Islet of Langerhans (tissue), 1 donor: ENCODE measurements at regions not wholly inside any gene's neighbourhood (a gene's known extent, or its start where the extent isn't known, plus 50 kb on each side); places are given as distances from the start of the nearest gene placed in this dataset.

Source experiments
- FAIRE-seq: peaks from one replicate; lab custom pipeline; 2011; peaks lifted over from hg19 to GRCh38; lab: Jason Lieb, UNC

DNA sequence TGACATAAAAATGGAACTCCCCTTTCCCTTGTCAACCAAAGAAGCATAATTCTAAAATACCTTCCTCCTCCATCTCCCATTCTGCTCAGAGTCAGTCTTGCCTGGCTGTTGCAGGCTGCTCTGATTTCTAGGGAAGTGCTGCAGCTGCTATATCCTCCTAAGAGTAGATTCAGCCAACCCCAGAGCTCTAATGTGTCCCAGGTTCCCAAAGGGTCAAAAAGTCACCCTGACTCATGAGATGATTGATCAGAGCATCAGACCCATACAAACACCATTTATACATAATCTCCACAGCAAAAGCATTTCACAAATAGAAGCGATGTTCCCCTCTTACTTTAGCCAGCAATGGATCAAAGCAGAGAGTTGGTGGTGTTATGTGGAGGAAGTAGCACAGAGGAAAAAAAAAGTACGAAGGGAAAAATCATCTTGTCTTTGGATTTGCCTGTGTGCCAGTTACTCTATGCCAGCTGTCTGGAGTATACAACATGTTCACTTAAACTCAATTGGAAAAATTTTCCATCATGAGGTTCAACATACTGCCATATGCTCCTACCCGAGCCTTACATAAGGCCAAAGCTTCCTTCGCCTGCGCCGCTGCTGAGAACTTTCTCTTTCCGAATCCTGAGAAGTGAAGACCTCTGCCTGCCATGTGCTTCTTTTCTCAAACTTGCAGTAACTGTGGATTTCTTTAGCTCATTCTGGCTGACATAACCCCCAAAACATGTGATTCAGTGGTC, 258.0 kb downstream of the TLE4 start:
- FAIRE-seq = no peak

DNA sequence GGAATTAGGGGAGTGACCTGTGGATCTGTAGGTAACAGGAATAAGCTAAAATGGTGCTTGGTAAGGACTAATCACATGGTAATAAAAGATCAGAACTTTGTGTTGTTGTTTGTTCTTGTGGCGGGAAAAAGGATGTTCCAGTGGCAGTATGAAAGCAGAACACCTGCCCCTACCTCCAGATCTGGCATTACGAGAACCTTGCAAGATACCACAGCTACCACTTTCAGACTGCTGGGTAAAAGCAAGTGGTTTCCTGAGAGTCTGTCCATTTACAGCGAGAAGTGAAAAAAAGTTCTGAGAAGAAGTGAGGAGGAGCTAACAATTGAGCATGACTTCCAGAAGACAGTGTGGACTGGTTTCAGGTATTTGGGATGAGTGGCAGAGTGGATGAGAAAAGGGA, 252.5 kb downstream of the TLE4 start:
- no peak for FAIRE-seq

DNA sequence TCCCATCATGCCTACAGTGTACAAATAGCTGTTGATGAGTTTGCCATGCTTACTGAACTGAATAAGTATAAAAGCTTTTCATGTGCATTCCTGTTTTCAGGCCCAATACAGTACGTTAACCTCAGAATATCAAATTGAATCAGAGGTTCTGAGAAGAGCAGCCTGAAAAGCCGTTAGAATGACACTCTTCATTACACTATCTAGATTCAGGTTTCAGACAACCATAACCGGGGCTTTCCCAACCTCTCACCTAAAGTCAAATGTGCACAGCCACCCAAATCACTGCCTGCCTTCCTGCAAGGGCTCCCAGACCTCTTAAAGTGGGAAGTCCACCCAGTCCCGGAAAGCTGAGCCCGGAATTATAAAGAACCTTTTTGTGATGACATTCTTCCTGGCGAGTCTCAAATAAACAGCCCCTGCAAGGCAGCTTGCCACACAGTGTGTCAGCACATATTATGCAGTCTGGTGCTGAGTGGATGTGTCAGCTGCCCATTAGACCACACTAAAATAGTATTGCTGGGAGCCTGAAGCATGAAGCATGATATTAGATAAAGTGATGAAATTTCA, 245.8 kb downstream of the TLE4 start:
- FAIRE-seq = no peak

DNA sequence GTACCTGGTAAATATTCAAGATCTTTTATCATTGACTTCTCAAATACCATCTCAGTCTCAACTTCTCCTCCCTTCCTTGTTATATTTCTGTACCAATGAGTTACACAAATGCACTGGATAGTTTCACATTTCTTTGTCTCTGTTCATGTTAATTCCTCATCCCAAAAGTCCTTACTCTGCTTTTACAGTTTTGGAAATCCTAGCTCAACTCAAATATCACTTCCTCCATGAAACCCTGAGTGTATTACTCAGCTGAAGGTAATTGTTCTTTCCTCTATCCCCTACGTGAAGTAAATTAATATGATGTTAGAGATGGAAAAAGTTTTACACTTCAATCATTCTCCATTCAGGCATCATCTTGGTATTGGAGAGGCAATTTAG, 241.5 kb downstream of the TLE4 start:
- FAIRE-seq = no peak

DNA sequence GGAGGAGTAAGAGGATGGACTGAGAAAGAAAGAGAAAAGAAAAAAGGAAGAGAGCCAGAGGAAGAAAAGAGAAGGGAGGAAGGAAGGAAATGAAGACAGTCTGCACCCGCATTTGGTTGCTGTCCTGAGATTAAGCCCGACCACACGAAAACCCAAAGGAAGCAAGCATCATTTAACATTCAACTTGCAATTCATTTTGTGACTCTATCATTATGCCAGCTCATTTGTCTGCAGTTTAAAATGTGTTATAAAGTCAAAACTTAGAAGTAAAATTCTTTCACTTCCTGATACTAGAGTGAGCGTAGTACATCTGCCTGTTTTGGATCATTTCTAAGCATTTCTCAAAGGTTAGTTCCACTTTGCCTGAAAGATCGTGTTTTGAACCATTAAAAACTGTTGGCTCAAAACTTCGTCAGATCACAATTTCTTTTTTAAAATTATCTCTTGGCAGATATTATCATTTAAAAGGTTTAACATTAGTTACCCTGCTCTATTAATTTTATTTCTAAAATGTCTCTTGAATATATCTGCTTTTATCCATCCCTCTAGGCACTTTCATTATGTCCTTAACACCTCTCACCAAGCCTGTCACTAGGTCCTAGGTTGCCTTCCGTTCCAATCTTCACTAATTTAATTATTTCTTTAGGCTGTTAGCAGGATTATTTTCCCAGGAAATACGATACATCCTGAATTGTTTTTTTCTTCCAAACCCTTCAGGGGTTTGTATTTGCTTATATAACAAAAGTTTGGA, 240.9 kb downstream of the TLE4 start:
- no peak for FAIRE-seq

DNA sequence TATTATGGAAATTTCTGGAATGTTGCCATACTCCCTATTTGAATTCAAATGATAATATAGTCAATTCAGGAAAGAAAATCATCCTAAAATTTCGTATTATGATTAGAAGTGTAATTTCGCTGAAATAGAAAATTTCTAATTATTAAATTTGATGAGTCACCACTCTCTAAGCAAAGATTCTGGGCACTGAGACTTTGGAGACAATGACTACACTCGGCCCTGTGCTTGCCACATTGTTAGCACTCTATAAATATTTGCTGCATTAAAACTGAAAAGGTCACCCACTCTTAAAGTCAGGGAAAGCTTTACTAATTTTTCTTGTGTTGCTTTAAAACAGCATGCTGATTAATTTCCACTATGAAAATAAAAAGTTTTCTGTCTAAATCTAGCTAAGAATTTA, 240.3 kb downstream of the TLE4 start:
- FAIRE-seq = no peak

DNA sequence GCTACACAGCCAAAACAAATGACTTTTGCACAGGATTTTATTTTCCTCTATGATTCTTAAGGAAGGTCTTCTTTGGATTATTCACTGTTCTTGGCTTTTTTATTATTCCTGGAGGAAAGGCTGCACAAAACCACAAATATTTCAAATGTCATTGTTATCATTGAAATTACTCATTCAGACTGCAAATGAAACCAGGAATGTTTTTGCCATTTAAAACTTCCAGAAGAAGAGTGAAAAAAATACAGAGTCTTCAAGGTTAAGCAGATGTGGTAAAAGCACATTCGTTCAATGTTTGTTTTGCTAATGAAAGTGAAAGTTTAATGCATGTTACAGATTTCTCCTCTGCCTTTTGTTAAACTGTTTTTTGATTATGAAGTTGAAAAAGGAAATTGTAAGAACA, 238.2 kb downstream of the TLE4 start:
- FAIRE-seq = no peak

DNA sequence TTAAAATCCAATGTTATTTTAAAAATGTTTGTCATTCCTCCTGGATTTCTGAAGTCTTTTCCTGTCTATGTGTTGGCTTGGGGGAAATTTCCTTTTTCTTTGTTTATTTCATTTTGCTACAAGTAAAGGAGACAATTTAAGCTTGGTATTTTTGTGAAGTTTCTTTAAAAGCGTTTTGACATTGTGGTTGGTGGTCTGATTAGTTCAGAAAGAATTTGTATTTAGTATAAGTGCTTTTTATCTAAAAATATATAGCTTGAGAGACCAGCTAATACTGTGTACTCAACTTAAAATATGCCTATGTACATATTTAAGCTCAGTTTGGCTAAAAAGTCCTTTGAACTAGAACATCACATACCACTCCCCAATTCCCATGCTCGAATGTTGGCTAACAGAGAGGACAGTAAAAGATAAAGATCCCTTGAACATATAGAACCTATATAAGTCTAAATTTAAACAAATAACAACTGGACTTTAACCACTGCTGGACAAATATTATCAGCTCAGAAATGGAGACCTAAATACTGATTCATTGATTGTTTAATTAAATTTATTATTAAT, 237.6 kb downstream of the TLE4 start:
- FAIRE-seq = no peak

DNA sequence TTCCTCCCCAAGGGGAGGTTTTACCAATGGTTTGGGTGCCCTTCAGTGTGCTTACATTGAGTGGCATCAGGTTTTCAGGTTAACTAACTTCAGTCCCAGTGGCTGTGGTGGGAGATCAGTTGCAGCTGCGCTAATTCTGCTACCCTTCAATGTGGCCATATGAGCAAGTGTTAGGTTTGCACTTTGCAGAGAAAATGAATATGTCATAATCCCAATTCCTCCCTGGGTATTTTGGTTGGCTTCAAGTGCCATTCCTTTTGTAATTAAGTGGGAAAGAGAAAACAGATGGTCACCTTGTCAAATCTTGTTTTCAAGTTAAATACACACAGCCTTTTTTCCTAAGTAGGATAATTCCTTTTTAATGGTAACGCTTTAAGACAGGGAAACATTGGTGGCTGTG, 236.2 kb downstream of the TLE4 start:
- FAIRE-seq = no peak

DNA sequence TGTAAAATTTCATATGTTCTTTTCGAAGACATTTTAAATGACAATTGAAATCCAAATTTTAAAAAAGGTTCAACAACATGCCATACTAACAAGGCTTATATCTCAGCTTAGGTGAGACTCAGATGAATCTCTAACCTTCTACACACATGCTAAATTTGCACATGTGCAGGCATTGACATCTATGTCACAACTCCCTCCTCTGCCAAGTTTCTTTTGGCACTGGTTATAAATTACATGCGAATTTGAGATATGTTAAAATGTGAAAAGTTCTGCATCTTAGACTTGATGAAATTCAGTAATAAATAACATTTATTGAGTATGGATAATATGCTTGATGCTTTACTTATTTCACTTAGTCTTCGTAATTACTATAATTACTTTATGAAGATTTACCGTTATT, 234.3 kb downstream of the TLE4 start:
- no peak for FAIRE-seq

DNA sequence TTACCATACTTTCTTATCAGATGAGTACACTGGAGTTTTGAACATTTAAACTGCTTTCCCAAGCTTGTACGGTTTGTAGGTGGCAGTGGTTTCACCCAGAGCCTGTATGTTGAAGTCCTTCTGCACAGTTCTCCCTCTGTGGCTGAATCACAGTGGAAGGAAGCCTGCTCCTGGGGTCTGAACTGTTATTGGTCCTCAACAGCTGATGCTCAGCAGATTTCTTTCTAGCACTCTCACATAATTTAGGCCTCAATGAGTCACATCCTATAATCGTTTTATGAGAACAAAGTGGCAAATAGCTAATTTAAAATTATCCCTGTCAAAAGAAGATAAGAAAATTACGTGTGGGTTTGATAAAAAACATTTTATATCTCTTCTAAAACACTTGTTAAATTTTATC, 229.7 kb downstream of the TLE4 start:
- FAIRE-seq = no peak

DNA sequence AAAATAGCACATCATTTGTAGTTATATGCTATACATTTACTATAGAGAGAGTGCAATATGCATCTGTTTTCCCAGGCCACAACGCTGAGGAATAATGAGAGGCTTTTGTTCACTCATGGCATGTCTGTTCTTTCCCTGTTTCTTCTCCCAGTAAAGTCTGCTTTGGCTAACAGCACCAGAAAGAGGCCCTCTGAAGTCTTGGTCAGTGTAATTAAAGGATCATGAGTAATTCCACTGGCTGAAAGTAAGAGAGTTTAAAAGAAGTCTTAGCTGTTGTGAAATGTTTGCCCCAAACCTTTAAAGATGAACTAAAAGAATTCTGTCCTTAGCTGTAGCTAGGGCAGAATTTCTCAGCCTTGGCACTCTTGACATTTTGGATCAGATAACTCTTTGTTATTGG, 228.8 kb downstream of the TLE4 start:
- no peak for FAIRE-seq

DNA sequence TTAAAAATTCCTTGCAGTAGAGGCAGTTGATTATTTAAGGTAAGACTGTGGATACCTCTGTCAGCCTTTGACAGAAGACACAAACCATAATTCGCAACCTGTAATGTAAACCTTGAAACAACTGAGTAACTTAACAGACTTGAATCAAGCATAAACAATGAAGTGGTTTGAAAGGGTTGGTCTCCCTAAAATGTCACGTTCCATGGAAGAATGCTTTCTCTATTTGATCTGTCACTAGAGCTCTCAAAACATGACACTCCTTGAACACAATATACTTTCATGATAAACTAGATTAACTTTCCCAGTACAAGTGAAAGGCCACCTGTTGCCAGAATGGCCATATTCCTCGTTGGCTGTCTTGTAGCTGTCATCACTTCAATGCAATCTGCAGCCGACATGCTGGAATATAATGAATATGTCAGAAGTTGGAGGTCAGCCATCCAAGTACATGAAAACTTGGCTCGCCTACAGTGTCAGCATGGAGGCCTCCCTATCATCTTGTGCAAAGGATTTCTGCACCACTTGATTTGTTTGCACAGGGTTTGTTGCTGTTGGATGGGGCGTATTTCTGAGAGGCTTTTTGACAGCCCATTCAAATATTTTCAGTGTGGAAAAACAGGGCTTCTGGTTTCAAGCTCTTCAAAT, 228.0 kb downstream of the TLE4 start:
- no peak for FAIRE-seq

DNA sequence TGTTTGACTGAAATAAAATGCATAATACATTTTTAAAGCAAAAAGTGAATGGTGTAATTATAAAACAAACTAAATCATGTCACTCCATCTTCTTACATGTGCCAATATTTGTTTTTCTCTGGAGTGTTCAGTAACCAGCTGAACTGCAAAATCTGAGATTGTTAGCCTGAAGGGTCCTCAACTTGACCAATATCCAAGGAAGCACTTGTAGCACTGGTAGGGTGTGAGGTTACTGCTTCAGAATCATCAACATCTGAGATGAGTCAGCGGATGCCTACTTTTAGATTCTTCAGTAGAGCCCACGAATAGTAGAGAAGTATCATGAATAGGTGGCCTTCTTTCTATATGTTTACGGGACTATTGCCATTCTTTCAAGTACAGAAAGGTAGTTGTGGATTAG, 226.7 kb downstream of the TLE4 start:
- FAIRE-seq = no peak

DNA sequence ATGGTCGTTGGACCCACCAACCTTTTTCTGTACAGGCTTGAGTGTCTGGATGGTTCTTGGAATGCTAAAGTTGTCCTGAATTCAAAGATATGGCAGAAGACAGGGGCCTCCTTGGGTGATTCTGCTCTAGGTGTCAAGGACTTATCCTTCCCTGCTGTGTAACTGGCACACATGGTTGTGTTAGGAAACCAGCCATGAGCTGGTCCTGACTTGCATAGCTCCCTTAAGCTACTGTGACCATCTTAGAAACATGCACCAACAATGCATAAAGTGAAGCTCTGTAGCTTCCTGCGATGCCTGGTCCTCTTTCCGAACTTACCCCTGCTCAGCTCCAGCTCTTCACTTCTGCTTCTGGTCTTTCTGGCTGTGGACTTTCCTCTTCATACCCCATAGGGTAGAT, 224.6 kb downstream of the TLE4 start:
- no peak for FAIRE-seq

DNA sequence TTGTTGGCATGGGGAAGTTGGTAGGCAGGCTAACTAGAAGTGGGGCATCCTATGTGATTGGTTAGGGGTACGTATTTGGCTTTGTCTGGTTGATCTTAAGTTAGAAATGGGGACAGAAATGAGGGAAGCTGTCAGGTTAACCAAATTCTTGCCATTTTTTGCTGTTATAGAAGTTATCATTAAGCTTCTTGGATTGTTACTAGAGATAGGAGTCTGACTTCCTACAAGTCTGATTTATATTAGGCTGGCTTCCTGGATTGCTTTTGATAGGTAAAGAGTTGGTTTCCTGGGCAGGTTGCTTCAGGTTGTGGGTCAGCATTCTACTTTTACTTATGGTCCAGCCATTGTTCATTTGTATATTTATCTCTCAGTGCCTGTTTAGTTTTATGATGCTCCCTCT, 216.9 kb downstream of the TLE4 start:
- FAIRE-seq = no peak

DNA sequence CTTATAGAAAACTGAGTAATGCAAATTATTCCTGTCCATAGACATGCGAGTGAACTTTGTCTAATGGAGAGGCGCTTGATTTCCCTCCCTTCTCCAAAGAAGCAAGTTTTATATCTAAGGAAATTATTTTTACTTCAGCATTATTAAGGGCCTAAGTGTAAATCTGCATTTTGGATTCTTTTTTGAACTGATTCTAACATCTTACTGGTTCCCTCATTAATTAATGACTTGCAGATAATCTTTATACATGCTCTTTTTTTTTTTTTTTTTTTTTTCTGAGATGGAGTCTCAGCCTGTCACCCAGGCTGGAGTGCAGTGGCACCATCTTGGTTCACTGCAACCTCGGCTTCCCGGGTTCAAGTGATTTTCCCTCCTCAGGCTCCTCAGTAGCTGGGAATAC, 209.5 kb downstream of the TLE4 start:
- FAIRE-seq = no peak

DNA sequence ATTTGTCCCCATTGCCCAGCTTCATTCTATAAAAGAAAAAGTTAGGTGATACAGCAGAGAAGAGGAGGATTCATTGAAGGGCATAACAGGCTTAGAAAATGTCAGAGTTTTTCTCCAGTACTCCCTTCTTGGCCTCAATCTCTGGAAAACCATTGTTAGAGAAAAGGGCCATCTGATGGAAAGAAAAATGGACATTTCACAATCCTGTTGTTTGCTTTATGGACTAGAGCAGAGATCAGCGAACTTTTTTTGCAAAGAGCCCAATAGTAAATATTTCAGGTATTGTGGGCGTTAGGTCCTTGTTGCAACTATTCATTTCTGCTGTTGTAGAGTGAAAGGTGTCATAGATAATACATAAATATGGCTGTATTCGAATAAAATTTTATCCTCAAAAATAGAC, 208.8 kb downstream of the TLE4 start:
- no peak for FAIRE-seq

DNA sequence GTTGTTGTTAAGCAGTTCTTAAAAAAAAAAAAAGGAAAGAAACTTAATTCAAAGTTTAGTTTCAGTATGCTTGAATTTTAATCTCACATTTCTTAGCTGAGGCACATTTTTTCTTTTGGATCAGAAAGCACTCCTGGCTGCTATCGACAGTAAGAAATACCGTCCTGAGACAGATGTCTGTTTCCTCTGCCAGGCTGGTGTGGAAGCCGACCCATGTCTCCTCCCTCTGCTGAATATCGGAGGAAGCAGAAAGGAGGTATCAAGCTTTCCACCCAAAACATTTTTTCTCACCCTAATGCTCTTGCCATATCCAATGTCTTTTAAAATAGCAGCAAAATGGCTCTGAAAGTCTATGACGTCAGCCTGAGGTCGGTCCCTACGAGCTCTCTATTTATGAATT, 208.1 kb downstream of the TLE4 start:
- no peak for FAIRE-seq

DNA sequence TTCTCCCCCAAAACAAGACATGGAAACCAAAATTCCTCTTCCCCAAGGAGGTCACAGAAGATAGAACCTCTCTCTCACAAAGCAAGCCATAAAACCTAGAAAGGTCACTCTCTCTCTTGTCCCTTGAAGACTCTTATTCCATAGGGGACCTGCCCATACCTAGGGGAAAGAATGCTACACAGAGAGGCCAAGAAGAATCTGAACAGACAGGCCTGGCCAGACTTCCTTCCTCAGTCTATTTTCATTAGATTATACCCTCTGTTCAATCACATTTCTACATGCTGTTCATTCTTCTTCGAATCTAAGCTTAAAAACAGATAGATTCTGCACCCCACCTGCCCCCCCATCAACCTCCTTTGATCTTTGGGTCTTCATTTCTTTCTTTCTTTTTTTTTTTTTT, 206.8 kb downstream of the TLE4 start:
- FAIRE-seq = no peak

DNA sequence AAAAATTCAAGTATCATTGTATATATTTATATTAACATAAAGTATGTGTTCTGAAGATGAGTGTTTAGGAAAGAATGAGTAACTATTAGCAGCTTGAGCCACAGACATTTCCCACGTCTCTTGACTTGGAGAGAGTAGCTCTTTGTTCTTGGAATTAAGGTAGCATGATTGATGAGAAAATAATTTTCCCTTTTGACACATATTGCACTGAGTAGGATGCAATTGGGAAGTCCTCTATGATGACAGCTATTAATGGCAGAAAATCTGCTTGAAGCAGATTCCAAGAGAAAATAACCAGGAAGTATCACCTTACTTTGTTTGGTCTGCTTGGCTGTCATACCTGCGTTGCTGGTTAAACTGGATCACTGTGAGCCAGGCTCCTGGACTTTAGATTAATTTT, 204.8 kb downstream of the TLE4 start:
- FAIRE-seq = no peak
